Inflammatory macrophage treated with lipopolysaccharide for 1 hour (primary cell): ENCODE measurements at regions not wholly inside any gene's neighbourhood (a gene's known extent, or its start where the extent isn't known, plus 50 kb on each side); places are given as distances from the start of the nearest gene placed in this dataset.
"Not testable (repeated sequence)": the region's sequence is repeated elsewhere in the genome, so short reads cannot be mapped to it uniquely, and the experiment has no call there.

Experiments used
- DNase-seq, 2 donors: peaks; one replicate each; pipeline ENCODE4 v3.0.0-alpha.2; 2020 to 2022

DNA sequence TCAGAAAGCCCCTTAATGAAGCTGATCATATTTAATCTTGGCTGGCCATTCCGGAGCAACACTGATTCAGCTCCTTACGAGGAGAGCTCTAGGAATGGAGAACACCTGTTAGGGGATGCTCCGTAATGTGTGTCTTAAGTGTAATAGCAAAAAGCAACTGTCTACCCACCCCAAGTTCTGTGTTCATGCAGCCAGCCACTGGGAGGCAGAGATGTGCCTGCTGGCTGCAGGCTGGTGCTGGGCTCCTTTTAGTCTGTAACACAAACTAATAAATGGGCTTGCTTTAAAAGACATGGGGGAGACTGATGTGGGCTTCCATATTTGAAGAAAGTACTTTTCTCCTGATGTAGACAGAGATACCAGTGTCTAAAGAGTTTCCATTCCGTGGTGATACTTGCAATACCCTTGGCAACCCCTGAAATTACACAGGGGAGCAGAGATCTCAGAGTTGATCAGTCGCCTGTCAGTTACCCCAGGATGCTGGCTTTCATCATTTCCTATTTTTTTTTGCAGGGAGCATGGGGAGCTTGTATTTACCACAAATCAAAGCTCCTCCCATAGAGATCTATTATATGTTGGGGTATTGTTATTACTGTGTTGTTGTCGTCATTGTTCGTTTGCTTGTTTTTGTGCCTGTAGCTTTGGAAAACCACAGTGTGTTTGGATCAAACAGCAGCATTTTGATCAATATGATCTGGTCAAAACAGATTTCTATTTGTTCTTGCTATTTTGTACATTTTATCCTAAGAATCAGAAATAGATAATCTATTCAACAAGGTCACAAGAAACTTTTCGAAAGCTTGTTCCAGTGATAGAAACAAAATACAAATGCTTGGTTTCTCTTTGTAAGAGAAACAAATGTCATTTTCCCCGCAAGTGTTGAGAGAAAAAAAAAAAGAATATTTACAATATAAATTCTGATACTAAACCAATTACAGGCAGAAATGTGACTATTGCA is 65.8 kb downstream of the MTX3 start:
- DNase-seq: no peak

DNA sequence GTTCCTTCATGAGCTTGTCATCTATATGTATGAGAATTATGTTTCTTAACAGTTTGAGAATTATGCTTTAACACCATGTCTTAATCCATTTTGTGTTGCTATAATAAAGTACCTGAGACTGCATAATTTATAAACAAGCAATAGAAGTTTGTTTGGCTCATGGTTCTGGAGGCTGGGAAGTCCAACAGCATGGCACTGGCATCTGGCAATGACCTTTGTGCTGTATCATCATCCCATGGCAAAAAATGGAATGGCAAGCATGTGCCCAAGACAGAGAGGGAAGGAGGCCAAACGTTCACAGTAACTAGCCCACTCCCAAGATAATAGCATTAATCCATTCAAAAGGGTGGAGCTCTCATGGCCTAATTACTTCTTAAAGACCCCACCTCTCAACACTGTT is 67.6 kb downstream of the MTX3 start:
- no peak for DNase-seq

GRCh38 chr5:79922626-79923025 is 68.4 kb downstream of the MTX3 start:
- no peak for DNase-seq

DNA sequence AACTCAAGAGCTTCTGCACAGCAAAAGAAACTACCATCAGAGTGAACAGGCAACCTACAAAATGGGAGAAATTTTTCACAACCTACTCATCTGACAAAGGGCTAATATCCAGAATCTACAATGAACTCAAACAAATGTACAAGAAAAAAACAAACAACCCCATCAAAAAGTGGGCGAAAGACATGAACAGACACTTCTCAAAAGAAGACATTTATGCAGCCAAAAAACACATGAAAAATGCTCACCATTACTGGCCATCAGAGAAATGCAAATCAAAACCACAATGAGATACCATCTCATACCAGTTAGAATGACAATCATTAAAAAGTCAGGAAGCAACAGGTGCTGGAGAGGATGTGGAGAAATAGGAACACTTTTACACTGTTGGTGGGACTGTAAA is 83.6 kb downstream of the MTX3 start:
- not testable (repeated sequence) for DNase-seq

DNA sequence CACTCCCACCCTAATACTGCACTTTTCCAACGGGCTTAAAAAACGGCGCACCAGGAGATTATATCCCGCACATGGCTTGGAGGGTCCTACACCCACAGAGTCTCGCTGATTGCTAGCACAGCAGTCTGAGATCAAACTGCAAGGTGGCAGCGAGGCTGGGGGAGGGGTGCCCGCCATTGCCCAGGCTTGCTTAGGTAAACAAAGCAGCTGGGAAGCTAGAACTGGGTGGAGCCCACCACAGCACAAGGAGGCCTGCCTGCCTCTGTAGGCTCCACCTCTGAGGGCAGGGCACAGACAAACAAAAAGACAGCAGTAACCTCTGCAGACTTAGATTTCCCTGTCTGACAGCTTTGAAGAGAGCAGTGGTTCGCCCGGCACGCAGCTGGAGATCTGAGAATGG is 88.5 kb downstream of the MTX3 start:
- not testable (repeated sequence) for DNase-seq

GRCh38 chr5:79901631-79902030 is 89.4 kb downstream of the MTX3 start:
- DNase-seq: no peak

GRCh38 chr5:79898611-79899010 is 92.5 kb downstream of the MTX3 start:
- no peak for DNase-seq

GRCh38 chr5:79893976-79894375 is 97.1 kb downstream of the MTX3 start:
- DNase-seq: no peak

GRCh38 chr5:79893485-79893884 is 97.6 kb downstream of the MTX3 start:
- DNase-seq: no peak

- no peak for DNase-seq
Measured at GRCh38 chr5:79890930-79891249, 100.2 kb downstream of the MTX3 start.

GRCh38 chr5:79890119-79890929 is 100.7 kb downstream of the MTX3 start:
- DNase-seq: no peak

DNA sequence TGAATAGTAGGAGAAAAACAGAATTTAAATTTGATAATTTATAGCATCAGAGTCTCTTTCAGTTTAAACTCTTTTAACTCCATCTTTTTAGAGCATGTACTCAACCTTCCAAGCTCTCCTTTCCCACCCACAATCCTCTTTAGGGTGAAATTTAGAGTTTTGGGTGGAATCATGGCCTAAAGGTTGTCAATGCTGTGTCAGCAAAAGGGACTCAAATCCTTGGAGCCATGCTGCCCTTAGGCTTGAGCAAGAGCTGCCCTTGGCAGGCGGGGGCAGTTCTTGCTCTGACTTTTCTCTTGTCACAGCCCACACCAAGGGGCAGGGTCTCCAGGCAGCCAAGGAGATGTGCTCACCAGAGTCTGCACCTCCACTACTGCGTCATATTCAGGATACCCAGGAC is 102.4 kb downstream of the MTX3 start:
- DNase-seq: no peak

- no peak for DNase-seq
Measured at GRCh38 chr5:79886925-79887655, 104.0 kb downstream of the MTX3 start.

DNA sequence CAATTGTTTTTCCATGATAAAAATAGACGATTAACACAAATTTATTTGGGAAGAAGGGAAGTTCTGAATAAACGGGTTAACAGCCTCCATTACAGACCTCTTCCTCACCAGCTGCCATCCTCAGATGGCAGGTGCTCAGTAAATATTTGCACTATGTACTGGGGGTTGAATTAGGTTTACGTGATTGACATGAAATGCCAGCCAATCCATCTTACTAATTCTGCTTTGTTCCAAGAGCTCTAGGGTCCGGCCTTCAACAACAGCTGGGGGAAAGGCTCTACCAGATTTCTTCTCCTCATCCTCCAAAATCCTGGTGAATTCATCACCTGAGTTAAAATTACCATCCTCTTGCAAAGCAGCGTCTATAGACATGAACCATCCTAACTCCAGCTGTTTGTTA is 104.6 kb downstream of the MTX3 start:
- DNase-seq: no peak

DNA sequence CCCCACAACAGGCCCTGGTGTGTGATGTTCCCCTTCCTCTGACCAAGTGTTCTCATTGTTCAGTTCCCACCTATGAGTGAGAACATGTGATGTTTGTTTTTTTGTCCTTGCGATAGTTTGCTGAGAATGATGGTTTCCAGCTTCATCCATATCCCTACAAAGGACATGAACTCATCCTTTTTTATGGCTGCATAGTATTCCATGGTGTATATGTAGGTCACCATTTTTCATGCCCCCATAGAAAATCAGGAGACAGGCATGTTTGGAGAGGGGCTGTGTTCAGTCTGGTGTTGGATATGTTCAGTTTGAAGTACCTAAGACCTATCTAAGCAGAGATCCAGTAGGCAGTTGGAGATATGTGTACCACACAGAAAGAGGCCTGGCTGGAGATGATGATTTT is 111.2 kb downstream of the MTX3 start:
- not testable (repeated sequence) for DNase-seq

DNA sequence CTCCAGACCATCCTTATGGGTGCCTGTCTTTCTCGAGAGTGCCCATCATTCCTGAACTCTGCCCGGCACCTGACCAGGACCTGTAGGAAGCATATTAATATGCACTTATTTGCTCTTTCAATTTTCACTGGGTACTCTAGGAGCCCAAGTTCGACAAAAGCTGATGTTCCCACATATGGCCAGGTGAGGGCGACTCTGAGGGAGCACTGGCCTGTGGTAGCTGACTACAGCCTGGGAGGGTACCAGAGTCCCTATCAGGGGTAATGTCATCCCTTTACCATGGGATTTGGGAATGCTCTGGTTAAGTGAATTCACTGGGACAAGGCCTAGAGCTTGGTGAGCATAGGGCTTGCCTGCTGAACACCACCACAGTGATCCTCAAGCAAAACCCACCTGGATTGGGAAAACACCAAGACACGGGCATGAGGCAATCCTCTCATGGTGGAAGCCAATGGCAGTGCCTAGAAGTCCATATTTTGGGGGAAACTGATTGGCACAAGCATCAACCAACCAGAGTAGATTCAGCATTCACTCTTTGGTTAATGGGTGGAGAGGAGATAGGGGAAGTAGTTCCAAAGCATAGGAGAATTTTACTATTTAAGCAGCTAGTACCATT is 112.2 kb downstream of the MTX3 start:
- peak; percentile 7 to 56 for DNase-seq

DNA sequence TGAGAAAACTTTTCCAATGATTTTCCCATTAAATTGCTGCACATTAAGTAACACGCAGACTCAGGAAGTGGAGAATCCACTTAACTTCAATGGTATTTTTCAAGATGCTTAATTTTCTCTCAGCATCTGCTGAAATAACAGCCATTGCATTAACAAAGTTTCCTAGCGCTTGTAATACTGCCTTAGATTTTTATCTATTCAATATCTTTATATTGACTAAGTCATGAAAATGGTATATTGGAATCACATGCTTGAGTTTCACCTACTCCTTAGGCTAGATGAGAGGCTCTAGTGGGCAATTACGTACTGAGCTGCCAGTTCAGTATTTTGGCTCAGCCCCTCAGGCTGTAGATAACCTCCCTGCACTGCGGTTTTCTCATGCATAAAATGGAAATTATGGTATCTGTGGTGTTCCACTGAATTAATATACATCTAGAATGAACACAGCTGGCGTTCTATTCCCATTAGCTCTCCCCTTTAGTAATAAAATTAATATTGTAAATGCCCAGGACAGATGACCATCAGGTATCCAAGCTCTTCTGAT is 112.9 kb downstream of the MTX3 start:
- no peak for DNase-seq

DNA sequence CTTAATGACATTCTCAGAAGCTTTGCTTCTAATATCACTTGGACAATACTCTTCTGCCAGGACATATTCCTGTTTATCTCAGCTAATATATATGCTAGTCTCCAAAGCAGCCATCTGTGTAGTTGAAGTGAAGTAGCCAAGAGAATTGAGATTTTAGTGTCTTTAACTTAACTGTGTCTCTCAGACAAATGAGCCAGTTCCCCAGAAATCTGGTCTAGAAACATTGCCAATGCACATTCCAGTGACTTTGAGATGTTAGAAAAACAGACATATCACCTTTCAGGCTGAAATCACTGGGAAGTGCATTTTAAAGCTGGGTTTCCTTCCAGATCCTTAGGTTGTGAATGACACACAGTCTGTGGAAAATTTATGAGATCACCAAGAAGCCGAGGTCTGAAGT is 114.6 kb downstream of the MTX3 start:
- no peak for DNase-seq

GRCh38 chr5:79875230-79875629 is 115.8 kb downstream of the MTX3 start:
- no peak for DNase-seq

- no peak for DNase-seq
Measured at GRCh38 chr5:79873187-79873586, 117.9 kb downstream of the MTX3 start.

DNA sequence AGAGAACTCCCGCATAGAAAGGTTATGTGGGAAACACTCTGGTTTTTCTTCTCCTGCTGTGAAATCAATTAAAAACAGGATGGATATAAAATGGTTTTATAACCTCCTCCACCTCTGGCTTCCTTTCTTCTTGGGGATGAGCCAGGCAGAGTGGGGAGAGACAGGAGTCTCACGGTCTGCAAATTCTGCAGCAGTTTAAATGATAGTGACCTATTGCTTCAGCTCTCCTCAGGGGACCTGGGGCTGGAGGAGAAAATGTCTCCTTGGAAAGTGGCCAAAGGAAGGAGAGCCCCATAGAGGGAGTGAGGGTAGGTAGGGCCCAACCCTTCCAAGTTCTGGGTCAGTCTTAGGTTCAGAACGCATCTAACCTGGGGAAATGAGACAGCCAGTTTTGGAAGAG is 118.8 kb downstream of the MTX3 start:
- DNase-seq: no peak

DNA sequence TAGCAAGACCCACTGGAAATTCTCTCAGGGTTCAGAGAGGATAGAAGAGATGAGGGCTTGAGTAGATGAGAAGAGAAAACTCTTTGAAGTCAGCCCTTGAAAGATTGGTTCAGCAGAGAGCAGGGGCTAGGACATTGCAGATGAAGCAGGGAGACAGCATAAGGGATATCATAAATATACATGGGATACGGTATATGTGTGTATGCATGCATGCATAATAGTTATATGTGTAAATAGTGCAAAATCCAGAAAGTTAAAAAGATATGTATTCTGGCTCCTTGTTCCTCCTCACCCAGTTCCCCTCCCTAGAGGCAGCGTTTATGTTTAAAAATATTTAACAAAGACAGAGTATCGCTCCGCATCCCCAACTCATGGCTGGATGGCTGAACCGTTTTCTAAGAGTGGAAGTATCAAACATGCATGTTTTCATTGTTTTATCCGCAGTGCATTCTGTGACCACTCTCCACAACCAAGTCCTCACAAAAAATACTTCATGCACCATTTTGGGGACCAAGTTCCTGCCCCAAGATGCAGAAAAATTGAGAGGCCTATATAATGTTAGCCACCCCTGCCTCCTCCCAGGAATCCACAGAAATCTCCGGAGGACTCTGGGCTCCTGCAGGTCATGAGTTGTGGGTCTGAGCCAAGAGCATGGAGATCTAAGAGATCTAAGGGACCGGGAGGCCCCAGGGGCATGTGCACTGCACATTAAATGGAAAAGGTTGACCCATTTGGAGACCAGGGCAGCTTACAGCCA is 119.5 kb downstream of the MTX3 start:
- no peak for DNase-seq
